ENCODE measurements at regions not wholly inside any gene's neighbourhood (a gene's known extent, or its start where the extent isn't known, plus 50 kb on each side); places are given as distances from the start of the nearest gene placed in this dataset.
"Not testable (repeated sequence)": the region's sequence is repeated elsewhere in the genome, so short reads cannot be mapped to it uniquely, and the experiment has no call there.

DNA sequence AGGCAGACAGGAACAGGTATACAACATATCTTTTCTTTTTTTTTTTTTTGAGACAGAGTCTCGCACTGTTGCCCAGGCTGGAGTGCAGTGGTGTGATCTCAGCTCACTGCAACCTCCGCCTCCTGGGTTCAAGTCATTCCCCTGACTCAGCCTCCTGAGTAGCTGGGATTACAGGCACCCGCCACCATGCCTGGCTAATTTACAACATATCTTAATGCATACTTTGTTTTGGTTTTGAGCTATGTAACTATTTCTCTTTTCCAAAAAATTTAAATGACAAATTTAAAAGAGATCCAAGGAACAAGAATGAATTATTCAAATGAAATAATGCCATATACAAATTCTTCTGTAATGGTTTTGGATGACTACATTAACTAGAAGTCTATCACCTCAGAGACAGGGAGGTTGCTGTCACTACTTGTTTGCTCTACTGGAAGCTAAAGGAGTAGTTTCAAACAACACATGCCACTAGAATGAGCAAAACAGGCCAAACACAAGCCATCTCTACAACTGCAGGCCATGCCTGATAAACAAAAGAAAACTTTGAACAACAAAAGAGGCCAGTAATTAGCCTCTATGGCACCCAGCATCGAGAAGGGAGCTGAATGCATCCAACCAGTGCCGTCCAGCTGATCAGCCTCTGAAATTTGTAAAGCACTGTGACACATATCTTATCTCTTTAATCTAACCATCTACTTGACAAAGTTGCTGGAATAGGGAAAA is 133.6 kb upstream of the VOPP1 start:
- DNase-seq (ENCODE audit: low spot score) = not testable (repeated sequence)

DNA sequence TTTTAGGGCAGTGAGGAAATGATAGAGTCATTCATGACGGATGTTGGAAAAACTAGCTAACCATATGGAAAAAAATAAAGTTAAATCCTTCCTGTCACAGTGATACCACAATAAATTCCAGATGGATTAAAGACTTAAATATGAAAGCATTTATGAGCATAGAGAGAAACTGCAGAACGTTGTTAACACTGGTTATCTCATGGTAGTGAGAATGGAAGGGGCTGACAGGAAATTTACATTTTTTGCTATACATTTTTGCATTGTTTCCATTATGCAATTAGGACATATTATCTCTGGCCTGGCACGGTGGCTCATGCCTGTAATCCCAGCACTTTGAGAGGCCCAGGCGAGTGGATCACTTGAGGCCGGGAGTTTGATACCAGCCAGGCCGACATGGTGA is 130.5 kb upstream of the VOPP1 start:
- DNase-seq (ENCODE audit: low spot score) = peak; percentile 82

DNA sequence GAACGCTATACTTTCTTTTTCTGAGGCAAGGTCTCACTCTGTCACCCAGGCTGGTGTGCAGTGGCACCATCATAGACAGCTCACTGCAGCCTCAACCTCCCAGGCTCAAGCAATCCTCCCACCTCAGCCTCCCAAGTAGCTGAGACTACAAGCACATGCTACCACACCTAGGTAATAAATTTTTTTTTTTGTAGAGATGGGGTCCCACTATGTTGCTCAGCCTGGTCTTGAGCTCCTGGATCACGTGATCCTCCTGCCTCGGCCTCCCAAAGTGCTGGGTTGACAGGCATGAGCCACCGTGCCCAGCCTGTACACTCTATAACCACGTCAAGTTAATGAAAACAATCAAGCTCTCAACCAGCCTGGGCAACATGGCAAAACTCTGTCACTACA is 127.1 kb upstream of the VOPP1 start:
- not testable (repeated sequence) for DNase-seq (ENCODE audit: low spot score)

DNA sequence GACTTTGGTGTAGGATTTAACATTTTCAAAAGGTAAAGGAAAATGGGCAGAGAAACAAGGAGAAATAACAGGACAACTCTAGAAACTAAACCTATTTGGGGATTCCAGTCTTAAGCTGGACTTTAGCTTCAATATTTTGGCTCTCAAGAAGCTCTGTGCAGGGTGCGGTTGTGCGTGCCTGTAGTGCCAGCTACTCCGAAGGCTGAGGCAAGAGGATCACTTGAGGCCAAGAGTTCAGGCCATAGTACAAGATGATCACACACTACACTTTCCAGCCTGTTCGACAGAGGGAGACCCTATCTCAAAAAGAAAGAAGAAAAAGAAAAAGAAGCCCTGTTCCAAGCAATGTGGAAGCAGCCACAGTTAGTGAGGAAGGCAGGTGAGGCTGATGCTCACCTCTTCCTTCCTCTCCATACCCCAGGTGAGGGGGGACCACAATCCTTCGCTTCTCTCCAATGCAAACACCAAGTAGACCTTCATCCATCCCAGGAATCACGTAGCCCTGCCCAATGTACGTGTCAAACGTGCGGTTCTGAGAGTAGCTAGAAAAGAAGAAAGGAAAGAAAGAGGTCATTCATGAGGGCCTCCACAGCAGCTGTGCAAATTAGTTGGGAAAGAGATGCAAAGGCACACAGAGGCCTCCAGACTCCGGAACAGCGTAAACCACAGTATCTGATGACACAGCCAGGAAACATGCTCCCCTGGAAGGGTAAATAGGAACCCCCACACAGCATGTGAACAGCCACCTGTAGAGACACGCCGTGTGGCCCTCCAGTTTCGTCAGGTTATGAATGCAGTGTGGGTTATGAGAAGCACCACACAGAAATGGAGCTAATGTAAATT is 126.5 kb upstream of the VOPP1 start:
- peak; percentile 20 for DNase-seq (ENCODE audit: low spot score)

DNA sequence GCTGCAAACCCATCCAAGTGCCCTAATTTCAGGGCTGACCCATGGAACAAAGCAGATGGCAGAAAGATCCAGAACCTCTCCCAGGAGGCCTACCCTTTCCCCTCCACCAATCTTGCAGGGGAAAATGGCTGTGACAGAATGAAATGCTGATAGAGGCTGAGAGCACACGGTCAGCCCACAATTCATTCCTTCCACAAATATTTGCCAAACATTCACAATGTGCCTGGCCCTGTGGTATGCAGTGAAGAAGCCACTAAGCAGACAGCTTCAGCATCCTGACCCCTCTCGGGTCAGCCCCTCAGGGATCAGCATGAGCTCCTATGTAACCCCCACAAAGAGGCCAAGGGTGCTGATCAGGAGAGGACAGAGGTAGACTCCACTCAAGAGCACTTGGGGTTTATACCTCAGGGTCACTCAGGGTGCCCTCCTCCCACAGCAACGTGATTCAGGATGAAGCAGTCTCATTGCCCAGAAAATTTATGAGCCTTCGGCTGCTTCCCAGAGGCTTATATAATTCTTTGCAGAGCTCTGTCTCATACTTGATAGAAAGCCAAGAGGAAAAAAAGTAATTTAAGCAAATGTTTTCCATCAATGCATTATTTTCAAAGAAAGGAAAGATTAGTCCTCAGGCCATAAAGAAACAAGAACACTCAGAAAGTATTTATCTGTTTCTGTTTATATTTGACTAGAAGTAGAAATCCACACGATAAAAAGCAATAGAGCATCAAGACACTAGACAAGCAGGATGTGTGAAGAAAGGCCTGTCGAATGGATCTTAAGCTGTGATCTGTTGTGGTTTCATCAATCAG is 123.8 kb upstream of the VOPP1 start:
- DNase-seq (ENCODE audit: low spot score) = peak; percentile 84

DNA sequence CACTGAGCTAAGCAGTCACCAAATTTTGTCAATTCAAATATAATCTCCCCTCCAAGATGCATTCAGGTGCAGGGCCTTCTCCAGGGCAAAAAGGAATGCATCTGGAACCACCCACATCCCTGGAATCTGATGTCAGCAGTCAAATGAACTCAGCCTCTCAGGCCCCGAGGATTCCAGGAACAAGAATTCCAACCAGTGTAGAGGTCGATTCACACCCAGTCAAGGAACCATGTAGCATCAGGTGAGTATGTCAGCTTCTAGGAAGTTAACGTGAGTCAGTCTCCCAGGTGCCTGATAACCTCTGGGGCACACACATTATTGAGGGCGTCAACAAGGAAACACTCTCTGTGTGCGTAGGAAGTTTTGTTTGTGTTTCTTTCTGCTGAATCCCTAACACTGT is 122.2 kb upstream of the VOPP1 start:
- not testable (repeated sequence) for DNase-seq (ENCODE audit: low spot score)

DNA sequence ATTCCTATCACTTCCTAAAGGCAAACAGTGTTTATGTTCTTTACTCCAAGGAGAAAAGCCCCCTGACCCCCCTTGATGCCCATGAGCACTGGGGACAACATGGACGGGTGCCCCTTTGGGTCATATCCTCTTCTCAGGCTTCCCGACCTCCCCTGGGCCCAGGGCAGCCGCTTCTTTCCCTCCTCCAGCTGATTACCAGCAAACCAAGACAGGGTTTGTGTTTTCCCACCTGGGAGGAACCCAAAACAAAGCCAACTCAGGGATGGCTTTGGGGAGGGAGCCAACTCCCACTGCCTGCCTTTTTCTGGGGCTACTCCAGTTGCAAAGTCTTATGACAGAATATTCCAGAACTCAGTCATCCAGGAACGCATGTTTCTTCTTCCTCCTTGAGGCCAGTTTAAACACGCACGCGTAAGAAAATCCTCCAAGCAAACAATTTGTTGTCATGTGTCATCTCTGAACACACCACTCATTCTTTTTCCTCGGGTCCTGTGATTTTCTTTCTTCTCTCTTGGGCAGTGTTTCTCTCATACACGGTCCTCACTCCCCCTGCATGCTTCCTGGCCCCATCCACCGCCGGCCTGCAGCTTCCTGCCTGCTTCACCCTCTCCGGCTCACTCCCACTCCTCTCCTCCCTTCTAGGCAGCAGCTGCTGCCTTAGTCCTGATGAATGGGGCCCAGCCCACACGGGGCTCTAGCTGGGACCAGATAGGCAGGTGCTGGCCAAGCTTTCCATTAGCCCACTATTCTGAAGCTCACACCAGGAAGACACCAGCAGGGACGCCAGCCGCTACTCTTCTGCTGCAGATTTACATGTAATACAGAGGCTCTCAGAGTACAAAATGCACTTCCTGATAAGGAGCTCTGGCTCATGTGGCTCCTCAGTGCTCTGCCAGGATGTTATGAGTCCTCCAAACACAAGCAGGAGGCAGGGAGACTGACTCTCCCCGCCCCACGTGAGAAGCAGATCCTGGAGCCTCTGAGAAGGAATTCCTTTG is 116.7 kb upstream of the VOPP1 start:
- DNase-seq (ENCODE audit: low spot score) = peak; percentile 89

DNA sequence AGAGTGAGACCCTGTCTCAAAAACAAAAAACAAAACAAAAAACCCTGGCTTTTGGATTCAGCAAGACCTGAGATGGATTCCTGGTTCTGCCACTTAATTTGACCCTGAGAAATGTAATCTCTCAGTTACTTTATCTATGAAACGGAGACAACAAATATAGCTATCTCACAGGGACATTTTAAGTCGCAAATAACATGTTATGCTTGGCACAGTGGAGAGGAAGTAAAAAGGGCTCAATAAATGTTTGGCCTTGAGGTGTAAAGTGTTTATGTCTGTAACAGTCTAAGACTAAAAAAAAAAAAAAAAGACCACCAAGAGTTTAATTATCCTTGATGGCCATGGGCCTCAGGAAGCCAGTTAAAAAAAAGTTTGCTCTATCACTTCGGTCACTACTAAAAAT is 116.0 kb upstream of the VOPP1 start:
- not testable (repeated sequence) for DNase-seq (ENCODE audit: low spot score)

DNA sequence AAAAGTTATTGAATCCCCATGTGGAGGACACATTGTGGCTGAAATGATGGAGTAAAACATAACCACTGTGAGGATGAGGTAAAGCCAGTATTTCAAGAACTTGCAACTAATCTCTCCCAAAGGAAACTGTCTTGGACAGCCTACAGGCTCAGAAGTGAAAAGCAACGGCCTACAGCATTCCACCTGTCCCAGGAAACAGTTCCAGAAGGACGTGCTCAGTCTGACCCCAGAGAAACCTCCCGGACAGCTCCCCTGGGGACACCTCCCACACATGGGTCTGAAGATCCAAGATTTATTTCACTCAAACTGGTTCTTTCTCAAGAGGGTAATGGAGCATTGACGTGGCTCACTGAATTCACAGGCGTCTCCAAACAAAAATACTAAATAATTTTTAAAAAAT is 115.0 kb upstream of the VOPP1 start:
- DNase-seq (ENCODE audit: low spot score) = not testable (repeated sequence)

DNA sequence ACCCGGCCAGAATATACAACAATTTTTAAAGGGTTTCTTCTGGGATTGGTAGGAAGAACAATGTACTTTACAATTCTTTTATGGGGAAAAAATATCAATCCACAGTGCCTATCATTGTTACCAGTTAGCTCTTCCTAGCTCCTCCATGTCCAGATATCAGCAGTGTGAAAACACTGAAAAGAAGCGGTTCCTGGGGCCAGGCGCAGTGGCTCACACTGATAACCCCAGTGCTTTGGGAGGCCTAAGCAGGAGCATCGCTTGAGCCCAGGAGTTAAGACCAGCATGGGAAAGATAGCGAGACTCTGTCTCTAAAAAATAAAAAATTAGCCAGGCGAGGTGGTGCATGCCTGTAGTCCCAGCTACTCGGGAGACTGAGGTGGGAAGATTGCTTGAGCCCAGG is 114.5 kb upstream of the VOPP1 start:
- not testable (repeated sequence) for DNase-seq (ENCODE audit: low spot score)

DNA sequence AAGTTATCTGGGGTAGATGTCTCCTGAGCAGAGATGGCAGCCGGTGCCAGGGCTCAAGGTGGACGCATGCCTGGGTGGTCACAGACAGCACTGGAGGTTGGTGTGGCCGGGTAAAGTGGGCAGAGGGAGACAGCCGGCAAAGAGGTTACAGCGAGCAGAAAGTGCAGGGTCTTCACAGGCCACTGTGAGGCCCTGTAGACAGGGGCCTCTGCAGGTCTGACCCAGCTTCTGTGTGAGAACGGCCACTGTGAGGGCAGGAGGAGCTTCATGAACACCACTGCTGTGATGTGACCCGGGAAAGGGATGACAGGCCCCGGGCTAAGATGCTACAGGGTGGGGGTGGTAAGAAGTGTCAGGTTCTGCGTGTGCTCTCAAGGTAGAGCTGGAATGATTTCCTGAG is 111.2 kb upstream of the VOPP1 start:
- DNase-seq (ENCODE audit: low spot score) = not testable (repeated sequence)

DNA sequence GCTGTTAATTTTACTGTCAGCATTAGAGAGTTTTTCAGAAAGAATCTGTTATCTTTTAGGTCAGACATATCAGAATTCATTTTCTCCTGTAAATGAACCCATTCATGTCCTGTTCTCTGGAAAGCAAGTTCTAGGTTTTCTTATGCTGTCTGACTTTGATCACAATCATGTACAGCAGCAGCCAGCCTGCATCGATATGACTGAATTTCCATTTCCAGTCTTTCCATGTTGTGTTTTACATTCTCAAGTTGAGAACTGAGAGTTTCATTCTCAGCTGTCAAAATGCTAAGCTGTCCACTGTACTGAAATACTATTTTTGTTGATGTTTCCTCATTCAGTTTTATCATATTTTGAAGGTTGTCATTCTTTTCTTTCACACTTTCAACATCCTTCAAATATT is 103.3 kb upstream of the VOPP1 start:
- DNase-seq (ENCODE audit: low spot score) = not testable (repeated sequence)

DNA sequence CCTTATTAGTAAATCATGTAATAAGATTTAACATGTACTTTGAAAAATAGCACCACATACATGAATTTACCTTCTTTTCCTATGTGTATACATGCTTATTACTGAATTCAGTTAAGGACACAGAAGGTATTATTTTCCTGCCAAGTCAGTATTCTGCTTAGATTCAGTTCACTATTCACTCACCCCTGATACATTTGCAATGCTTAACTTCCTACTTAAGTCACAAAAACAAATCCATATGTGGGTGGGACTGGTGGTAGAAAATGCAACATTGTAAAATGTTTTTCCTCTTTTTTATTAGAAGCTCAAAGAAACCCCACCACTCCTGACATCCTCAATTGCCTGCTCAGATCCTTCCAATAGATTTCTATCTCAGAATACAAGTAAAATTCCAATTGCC is 101.2 kb upstream of the VOPP1 start:
- DNase-seq (ENCODE audit: low spot score) = not testable (repeated sequence)

DNA sequence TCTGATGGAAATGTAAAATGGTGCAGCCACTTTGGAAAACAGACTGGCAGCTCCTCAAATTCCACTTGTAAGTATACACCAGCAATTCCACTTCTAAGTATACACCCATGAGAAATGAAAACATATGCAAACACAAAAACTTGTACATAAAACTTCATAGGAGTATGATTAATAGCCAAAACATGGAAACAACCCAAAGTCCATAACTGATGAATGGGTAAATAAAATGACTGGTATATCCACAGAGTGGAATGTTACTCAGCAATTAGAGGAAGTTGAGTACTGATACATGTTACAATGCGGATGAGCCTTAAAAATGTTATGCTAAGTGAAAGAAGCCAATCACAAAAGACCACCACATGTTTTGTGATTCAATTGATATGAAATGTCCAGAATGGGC is 99.8 kb upstream of the VOPP1 start:
- DNase-seq (ENCODE audit: low spot score) = not testable (repeated sequence)

DNA sequence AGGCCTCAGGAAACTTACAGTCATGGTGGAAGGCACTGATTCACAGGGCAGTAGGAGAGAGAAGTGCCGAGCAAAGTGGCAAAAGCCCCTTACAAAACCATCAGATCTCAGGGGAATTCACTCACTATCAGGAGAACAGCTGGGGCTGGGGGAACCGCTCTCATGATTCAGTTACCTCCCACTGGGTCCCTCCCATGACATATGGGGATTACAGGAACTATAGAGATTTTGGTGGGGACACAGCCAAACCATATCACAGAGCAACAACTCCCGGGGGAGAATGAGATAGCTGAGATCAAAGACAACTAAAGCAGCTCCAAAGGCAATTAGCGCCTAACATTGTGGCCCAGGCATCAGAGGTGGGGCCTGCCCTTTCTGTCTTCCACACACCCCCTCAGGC is 85.4 kb upstream of the VOPP1 start:
- no peak for DNase-seq (ENCODE audit: low spot score)

DNA sequence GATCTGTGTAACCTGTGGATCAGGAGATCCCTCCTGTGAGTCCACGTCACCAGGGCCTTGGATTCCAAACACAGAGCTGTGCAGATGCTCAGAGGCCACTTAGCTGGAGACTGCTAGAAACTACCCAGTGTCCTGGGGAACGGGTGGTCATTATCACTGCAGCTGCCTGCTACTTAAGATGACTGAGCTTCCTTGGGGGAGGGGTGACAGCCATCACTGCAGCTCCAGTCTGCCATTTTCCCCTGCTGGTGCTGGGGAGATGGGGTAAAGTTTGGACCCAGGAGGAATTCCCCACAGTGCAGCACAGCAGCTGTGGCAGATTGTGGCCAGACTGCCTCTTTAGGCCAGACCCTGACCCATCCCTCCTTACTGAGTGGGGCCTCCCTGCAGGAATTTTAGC is 78.8 kb upstream of the VOPP1 start:
- DNase-seq (ENCODE audit: low spot score) = no peak

DNA sequence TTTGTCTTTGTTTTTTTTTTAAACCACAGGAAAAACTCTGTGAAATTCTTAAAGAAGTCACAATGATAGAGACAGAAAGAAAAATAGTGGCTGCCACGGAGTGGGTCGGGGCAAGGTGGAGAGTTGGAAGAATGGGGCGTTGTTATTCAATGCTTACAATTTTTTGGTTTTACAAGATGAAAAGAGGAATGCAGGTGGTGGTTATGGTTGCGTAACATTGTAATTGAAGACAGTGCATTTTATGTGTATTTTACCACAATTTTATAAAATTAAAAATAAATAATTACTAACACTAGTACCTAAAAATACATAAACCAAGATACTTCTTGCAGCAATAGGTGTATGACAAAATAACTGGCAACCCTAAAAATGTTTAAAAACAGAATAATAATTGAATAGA is 76.9 kb upstream of the VOPP1 start:
- no peak for DNase-seq (ENCODE audit: low spot score)

DNA sequence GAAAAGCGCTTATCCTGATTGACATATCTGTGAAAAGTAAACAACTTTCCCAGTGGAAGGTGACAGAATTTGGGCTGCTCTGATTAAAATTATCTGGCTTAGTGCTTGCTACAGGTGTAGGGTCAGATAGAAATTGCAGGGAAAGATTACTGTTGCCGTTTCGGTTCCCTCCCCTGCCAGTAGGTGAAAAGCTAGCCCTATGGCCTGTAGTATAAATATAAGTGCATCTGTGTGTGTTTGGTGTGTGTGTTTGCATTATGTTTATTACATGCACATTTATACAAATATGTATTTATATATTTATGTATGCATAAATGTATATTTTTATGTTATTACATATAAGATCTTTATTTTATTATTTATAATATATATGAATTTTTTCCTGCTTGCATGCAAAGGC is 72.3 kb upstream of the VOPP1 start:
- no peak for DNase-seq (ENCODE audit: low spot score)

DNA sequence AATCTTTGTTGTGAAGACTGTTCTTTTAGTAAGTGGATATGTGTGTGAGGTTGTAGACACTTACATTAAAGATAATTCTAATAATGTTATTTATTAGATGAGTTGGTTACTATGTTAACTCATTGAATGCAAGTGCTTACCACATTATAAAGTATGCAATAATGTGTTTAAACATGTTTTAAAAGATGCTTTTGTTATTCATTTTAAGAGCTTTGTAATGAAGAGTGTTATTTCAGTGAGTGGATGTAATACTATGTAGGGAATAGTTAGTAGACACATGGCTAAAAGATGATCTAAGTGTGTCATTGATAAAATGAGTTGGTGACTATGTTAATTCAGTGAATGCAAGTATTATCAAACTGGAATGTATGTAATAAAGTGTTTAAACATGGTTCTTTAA is 70.0 kb upstream of the VOPP1 start:
- DNase-seq (ENCODE audit: low spot score) = no peak

DNA sequence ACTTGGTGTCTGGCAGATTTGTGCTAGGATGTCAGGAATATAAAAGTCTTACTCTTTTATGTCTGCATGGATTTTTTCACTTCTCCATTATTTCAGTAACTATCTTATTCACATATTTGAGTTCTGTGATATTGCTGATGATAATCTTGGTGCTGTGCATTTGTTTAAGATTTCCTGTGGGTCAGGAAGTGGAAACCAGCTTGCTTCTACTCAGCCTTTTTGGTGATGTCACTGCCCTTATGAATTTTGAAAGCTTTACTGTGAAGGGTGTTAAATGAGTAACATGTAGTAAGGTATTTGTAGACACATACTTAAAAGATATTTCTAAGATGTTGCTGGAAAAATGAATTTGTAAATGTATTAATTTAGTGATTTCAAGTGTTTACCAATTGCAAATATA is 69.5 kb upstream of the VOPP1 start:
- peak; percentile 45 for DNase-seq (ENCODE audit: low spot score)

DNA sequence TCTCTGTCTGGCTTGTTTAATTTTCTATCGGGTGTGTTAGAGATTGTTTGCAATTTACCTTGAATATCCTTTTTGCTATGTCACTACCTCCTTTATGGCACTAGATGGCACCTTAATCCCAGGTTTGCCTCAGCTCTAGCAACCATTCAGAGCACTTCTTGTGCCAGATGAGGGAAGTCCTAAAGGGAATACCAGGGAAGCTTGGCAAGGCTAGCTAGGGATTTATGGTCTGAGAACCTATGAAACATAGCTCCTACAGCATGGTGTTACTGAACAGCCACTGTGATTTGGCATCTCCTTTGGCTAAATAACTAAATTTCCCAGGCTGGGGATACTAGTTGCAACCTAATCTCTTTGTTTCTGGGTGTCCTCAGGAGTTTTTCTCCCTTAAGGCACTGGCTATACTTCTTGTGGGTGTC is 69.0 kb upstream of the VOPP1 start:
- DNase-seq (ENCODE audit: low spot score) = peak; percentile 96
